ENCODE measurements at regions not wholly inside any gene's neighbourhood (a gene's known extent, or its start where the extent isn't known, plus 50 kb on each side); places are given as distances from the start of the nearest gene placed in this dataset.

- DNase-seq (ENCODE audit: low spot score) = no peak
Observed at GRCh38 chr10:78829565-78829964, 239.2 kb upstream of the ZMIZ1 start.

GRCh38 chr10:78830062-78830975 lies 238.4 kb upstream of the ZMIZ1 start:
- DNase-seq (ENCODE audit: low spot score) = no peak

- no peak for DNase-seq (ENCODE audit: low spot score)
Observed at GRCh38 chr10:78830976-78831375, 237.8 kb upstream of the ZMIZ1 start.

- DNase-seq (ENCODE audit: low spot score) = no peak
Observed at GRCh38 chr10:78831461-78831860, 237.3 kb upstream of the ZMIZ1 start.

GRCh38 chr10:78832281-78832680 lies 236.5 kb upstream of the ZMIZ1 start:
- no peak for DNase-seq (ENCODE audit: low spot score)

GRCh38 chr10:78838141-78838657 lies 230.6 kb upstream of the ZMIZ1 start:
- DNase-seq (ENCODE audit: low spot score) = no peak

GRCh38 chr10:78843495-78843894 lies 225.3 kb upstream of the ZMIZ1 start:
- DNase-seq (ENCODE audit: low spot score) = no peak

GRCh38 chr10:78844960-78845607 lies 223.7 kb upstream of the ZMIZ1 start:
- DNase-seq (ENCODE audit: low spot score) = no peak

- DNase-seq (ENCODE audit: low spot score) = no peak
Observed at GRCh38 chr10:78846071-78846470, 222.7 kb upstream of the ZMIZ1 start.

GRCh38 chr10:78846760-78847159 lies 222.0 kb upstream of the ZMIZ1 start:
- peak; percentile 75 for DNase-seq (ENCODE audit: low spot score)

GRCh38 chr10:78847485-78847884 lies 221.3 kb upstream of the ZMIZ1 start:
- no peak for DNase-seq (ENCODE audit: low spot score)

- DNase-seq (ENCODE audit: low spot score) = no peak
Observed at GRCh38 chr10:78849115-78849514, 219.7 kb upstream of the ZMIZ1 start.

- no peak for DNase-seq (ENCODE audit: low spot score)
Observed at GRCh38 chr10:78849731-78850130, 219.0 kb upstream of the ZMIZ1 start.

- DNase-seq (ENCODE audit: low spot score) = no peak
Observed at GRCh38 chr10:78850644-78851435, 217.9 kb upstream of the ZMIZ1 start.

GRCh38 chr10:78851647-78852046 lies 217.1 kb upstream of the ZMIZ1 start:
- DNase-seq (ENCODE audit: low spot score) = no peak

GRCh38 chr10:78852466-78853240 lies 216.1 kb upstream of the ZMIZ1 start:
- no peak for DNase-seq (ENCODE audit: low spot score)

GRCh38 chr10:78853864-78854263 lies 214.9 kb upstream of the ZMIZ1 start:
- DNase-seq (ENCODE audit: low spot score) = no peak

- DNase-seq (ENCODE audit: low spot score) = peak; percentile 85
Observed at GRCh38 chr10:78856421-78856820, 212.3 kb upstream of the ZMIZ1 start.

- DNase-seq (ENCODE audit: low spot score) = no peak
Observed at GRCh38 chr10:78857193-78857592, 211.6 kb upstream of the ZMIZ1 start.

- no peak for DNase-seq (ENCODE audit: low spot score)
Observed at GRCh38 chr10:78859266-78859665, 209.5 kb upstream of the ZMIZ1 start.

GRCh38 chr10:78859769-78860168 lies 209.0 kb upstream of the ZMIZ1 start:
- no peak for DNase-seq (ENCODE audit: low spot score)

Measured in putamen (tissue), 1 donor.